ENCODE measurements at regions not wholly inside any gene's neighbourhood (a gene's known extent, or its start where the extent isn't known, plus 50 kb on each side); places are given as distances from the start of the nearest gene placed in this dataset.

DNA sequence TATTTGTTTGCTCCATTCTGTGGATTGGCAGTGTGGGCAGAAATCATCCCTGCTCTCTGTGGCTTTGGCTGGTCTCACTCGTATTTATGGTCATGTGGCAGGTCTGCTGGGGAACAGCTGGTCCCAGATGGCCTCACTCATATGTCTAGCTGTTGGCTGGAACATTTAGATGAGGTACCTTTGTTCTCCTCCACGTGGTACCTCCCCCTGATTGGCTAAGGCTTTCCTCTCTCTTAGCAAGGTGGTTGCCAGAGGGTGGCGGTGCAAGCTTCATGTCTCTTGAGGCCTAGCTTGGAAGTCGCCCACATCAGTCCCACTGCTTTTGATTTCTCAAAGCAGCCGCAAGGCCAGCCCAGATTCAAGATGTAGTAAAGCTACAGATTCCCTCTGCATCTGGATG, 348.5 kb upstream of the BTBD3 start:
- no peak overlapping the region for H2AFZ ChIP-seq
- no TSS peak for BruUV-seq (replicated peaks)
- no peaks in the 10 kb centered on the region for H3K4me1 ChIP-seq (replicated peaks; ENCODE audit: insufficient read depth)
- no peaks in the 10 kb centered on the region for H3K27me3 ChIP-seq (ENCODE audit: insufficient read depth, low read depth)
- H3K4me2 ChIP-seq, result no peak overlapping the region
- TF ChIP-seq EZH2 (IDR thresholded peaks at IDR 0.05; ENCODE audit: low read depth), result no peak
- TF ChIP-seq, protein P1, sequence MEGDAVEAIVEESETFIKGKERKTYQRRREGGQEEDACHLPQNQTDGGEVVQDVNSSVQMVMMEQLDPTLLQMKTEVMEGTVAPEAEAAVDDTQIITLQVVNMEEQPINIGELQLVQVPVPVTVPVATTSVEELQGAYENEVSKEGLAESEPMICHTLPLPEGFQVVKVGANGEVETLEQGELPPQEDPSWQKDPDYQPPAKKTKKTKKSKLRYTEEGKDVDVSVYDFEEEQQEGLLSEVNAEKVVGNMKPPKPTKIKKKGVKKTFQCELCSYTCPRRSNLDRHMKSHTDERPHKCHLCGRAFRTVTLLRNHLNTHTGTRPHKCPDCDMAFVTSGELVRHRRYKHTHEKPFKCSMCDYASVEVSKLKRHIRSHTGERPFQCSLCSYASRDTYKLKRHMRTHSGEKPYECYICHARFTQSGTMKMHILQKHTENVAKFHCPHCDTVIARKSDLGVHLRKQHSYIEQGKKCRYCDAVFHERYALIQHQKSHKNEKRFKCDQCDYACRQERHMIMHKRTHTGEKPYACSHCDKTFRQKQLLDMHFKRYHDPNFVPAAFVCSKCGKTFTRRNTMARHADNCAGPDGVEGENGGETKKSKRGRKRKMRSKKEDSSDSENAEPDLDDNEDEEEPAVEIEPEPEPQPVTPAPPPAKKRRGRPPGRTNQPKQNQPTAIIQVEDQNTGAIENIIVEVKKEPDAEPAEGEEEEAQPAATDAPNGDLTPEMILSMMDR (conservative IDR thresholded peaks at IDR 0.05), result no peak
- ChIA-PET POLR2A (ENCODE audit: unreplicated experiment) (no interaction called here), CTCF (no interaction called here)
- H3K27ac ChIP-seq, result no peak overlapping the region
- intact Hi-C loops (cut with micrococcal nuclease; ENCODE audit: unreplicated experiment), result no loop called here
- H3K36me3 ChIP-seq (ENCODE audit: low read depth), result no peaks in the 10 kb centered on the region
- peaks cover 7% of the 10 kb centered on the region; the same call in 1 of the 2 replicates for H3K9me3 ChIP-seq (ENCODE audit: insufficient read depth, low read depth)
- no peak for DNase-seq
- H3F3A ChIP-seq (ENCODE audit: insufficient read depth, low read depth), result no peaks in the 10 kb centered on the region
- H3K79me2 ChIP-seq (ENCODE audit: low read depth), result no peaks in the 10 kb centered on the region
- no peak overlapping the region for H3K4me3 ChIP-seq
- no peaks in the 10 kb centered on the region for H4K20me1 ChIP-seq (ENCODE audit: insufficient read depth)
- H3K9me2 ChIP-seq (ENCODE audit: insufficient read depth), result peaks cover 4% of the 10 kb centered on the region; the same call in 1 of the 2 replicates

GRCh38 chr20:11573507-11573906, 344.2 kb upstream of the BTBD3 start:
- intact Hi-C loops (cut with micrococcal nuclease; ENCODE audit: unreplicated experiment), result no loop called here
- CTCF ChIA-PET, result no interaction called here
- Histone ChIP-seq H2AFZ (no peak overlapping the region), H4K20me1 (ENCODE audit: insufficient read depth) (no peaks in the 10 kb centered on the region), H3K4me1 (replicated peaks; ENCODE audit: insufficient read depth) (no peaks in the 10 kb centered on the region), H3K27ac (no peak overlapping the region), H3K4me3 (no peak overlapping the region), H3K79me2 (ENCODE audit: low read depth) (no peaks in the 10 kb centered on the region), H3K36me3 (ENCODE audit: low read depth) (no peaks in the 10 kb centered on the region), H3K9me2 (ENCODE audit: insufficient read depth) (no peaks in the 10 kb centered on the region), H3F3A (ENCODE audit: insufficient read depth, low read depth) (no peaks in the 10 kb centered on the region), H3K9me3 (ENCODE audit: insufficient read depth, low read depth) (no peaks in the 10 kb centered on the region), H3K27me3 (ENCODE audit: insufficient read depth, low read depth) (no peaks in the 10 kb centered on the region), H3K4me2 (no peak overlapping the region)
- TF ChIP-seq, protein P1 (conservative IDR thresholded peaks at IDR 0.05), result no peak
- no TSS peak for BruUV-seq (replicated peaks)
- POLR2A ChIA-PET (ENCODE audit: unreplicated experiment), result no interaction called here
- DNase-seq, result no peak

- BruUV-seq (replicated peaks), result no TSS peak
- TF ChIP-seq, protein P1 (conservative IDR thresholded peaks at IDR 0.05), result no peak
- TF ChIP-seq EZH2 (IDR thresholded peaks at IDR 0.05; ENCODE audit: low read depth), result no peak
- no peaks in the 10 kb centered on the region for H3K79me2 ChIP-seq (ENCODE audit: low read depth)
- no peak overlapping the region for H3K4me3 ChIP-seq
- no peaks in the 10 kb centered on the region for H3K9me2 ChIP-seq (ENCODE audit: insufficient read depth)
- intact Hi-C loops (cut with micrococcal nuclease; ENCODE audit: unreplicated experiment), result no loop called here
- POLR2A ChIA-PET (ENCODE audit: unreplicated experiment), result no interaction called here
- no peak for DNase-seq
- no peak overlapping the region for H3K27ac ChIP-seq
- no peaks in the 10 kb centered on the region for H3K36me3 ChIP-seq (ENCODE audit: low read depth)
- H2AFZ ChIP-seq, result no peak overlapping the region
- CTCF ChIA-PET, result no interaction called here
- no peaks in the 10 kb centered on the region for H3F3A ChIP-seq (ENCODE audit: insufficient read depth, low read depth)
- H3K9me3 ChIP-seq (ENCODE audit: insufficient read depth, low read depth), result no peaks in the 10 kb centered on the region
- no peaks in the 10 kb centered on the region for H3K27me3 ChIP-seq (ENCODE audit: insufficient read depth, low read depth)
- no peak overlapping the region for H3K4me2 ChIP-seq
- H4K20me1 ChIP-seq (ENCODE audit: insufficient read depth), result no peaks in the 10 kb centered on the region
- no peaks in the 10 kb centered on the region for H3K4me1 ChIP-seq (replicated peaks; ENCODE audit: insufficient read depth)
These were observed 336.4 kb upstream of the BTBD3 start for GRCh38 chr20:11581271-11581670.
